ENCODE measurements at regions not wholly inside any gene's neighbourhood (a gene's known extent, or its start where the extent isn't known, plus 50 kb on each side); places are given as distances from the start of the nearest gene placed in this dataset.

GRCh38 chr3:110492876-110493275 is 578.7 kb upstream of the NECTIN3 start:
- Histone ChIP-seq H3K79me2 (ENCODE audit: control insufficient read depth, insufficient read depth, low read length) (no peaks in the 10 kb centered on the region), H3K27me3 (replicated peaks in 1 of 2; ENCODE audit: control insufficient read depth in 2 of 2, insufficient read depth in 2 of 2, low read length in 1 of 2) (no peaks in the 10 kb centered on the region), H2AFZ (ENCODE audit: control insufficient read depth, low read depth, low read length) (no peak overlapping the region), H3K9ac (ENCODE audit: control insufficient read depth, insufficient read depth, low read length) (no peak overlapping the region), H3K36me3 (ENCODE audit: control insufficient read depth in 2 of 2, insufficient read depth in 2 of 2, low read length in 1 of 2) (no peaks in the 10 kb centered on the region), H3K9me3 (replicated peaks; ENCODE audit: control insufficient read depth, insufficient read depth, low read length) (no peaks in the 10 kb centered on the region), H3K4me3 (no peak overlapping the region), H3K4me2 (ENCODE audit: control insufficient read depth, insufficient read depth) (no peak overlapping the region), H4K20me1 (ENCODE audit: control insufficient read depth, insufficient read depth) (no peaks in the 10 kb centered on the region), H3K27ac (ENCODE audit: control insufficient read depth, insufficient read depth) (no peak overlapping the region), H3K4me1 (ENCODE audit: control insufficient read depth, insufficient read depth, low read length) (no peaks in the 10 kb centered on the region)
- BruUV-seq (replicated peaks): no TSS peak
- no peak for ATAC-seq
- 28% methylated on average over 2 of the region's 2 CpGs for WGBS (ENCODE audit: insufficient coverage, insufficient replicate concordance, low lambda C conversion rate, missing lambda C conversion rate)
- no peak for TF ChIP-seq CBFB (IDR thresholded peaks at IDR 0.05; ENCODE audit: low read depth)
- no peak for TF ChIP-seq BACH1 (IDR thresholded peaks at IDR 0.05; ENCODE audit: borderline replicate concordance)
- TF ChIP-seq IRF5 (IDR thresholded peaks at IDR 0.05; ENCODE audit: borderline replicate concordance): no peak
- TF ChIP-seq CEBPZ (IDR thresholded peaks at IDR 0.05; ENCODE audit: low read depth, low read length): no peak
- no peak for TF ChIP-seq IRF4 (IDR thresholded peaks at IDR 0.05; ENCODE audit: low read depth, low read length)
- no peak for TF ChIP-seq HDAC6 (IDR thresholded peaks at IDR 0.05; ENCODE audit: unreplicated experiment)
- TF ChIP-seq SUPT20H (IDR thresholded peaks at IDR 0.05; ENCODE audit: borderline replicate concordance, control insufficient read depth, low read depth, low read length): no peak
- no peak for TF ChIP-seq POLR2AphosphoS2 (IDR thresholded peaks at IDR 0.05; ENCODE audit: low read depth, low read length)
- TF ChIP-seq NRF1 (conservative IDR thresholded peaks at IDR 0.05; ENCODE audit: low read depth, low read length): no peak
- no peak for TF ChIP-seq PRDM15 (CRISPR knock-in tag; IDR thresholded peaks at IDR 0.05)
- no peak for TF ChIP-seq ZNF622 (IDR thresholded peaks at IDR 0.05)
- no peak for TF ChIP-seq JUND (IDR thresholded peaks at IDR 0.05; ENCODE audit: low read depth, low read length)
- no peak for FAIRE-seq
- intact Hi-C loops (cut with micrococcal nuclease; ENCODE audit: unreplicated experiment): no loop called here
- POLR2A ChIA-PET: no interaction called here
- SMC1A ChIA-PET (ENCODE audit: uncharacterized antibody, unreplicated experiment): interaction anchor here (0.6 kb wide), 1 partner anchor 29 kb away, joined by 3 read pairs; no protein-coding TSS in a partner anchor
- CTCF ChIA-PET: no interaction called here
- RAD21 ChIA-PET (ENCODE audit: unreplicated experiment): no interaction called here
- in situ Hi-C loops (cut with MboI): no loop called here
- no peak for DNase-seq (ENCODE audit: low read depth, low spot score)

Measured in GM12878 (cell line).